ENCODE measurements at regions not wholly inside any gene's neighbourhood (a gene's known extent, or its start where the extent isn't known, plus 50 kb on each side); places are given as distances from the start of the nearest gene placed in this dataset.

DNA sequence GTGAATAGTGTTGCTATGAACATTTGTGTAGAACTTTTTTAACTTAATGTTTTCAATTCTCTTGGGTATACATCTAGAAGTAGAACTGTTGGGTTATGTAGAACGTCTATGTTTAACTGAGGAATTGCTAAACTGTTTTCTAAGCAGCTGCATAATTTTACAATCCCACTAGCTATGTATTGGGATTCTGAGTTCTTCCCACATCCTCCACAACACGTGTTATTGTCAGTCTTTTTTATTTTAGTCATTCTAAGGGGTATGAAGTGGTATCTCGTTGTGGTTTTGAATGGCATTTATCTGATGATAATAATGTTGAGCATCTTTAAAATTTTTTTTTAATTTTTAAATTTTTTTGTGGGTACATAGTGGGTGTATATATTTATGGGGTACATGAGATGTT is 55.0 kb upstream of the NPHP3 start:
- TF ChIP-seq, protein P1, sequence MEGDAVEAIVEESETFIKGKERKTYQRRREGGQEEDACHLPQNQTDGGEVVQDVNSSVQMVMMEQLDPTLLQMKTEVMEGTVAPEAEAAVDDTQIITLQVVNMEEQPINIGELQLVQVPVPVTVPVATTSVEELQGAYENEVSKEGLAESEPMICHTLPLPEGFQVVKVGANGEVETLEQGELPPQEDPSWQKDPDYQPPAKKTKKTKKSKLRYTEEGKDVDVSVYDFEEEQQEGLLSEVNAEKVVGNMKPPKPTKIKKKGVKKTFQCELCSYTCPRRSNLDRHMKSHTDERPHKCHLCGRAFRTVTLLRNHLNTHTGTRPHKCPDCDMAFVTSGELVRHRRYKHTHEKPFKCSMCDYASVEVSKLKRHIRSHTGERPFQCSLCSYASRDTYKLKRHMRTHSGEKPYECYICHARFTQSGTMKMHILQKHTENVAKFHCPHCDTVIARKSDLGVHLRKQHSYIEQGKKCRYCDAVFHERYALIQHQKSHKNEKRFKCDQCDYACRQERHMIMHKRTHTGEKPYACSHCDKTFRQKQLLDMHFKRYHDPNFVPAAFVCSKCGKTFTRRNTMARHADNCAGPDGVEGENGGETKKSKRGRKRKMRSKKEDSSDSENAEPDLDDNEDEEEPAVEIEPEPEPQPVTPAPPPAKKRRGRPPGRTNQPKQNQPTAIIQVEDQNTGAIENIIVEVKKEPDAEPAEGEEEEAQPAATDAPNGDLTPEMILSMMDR (IDR thresholded peaks at IDR 0.05; ENCODE audit: low read depth, low read length), result no peak
- TF ChIP-seq POLR2A (IDR thresholded peaks at IDR 0.05; ENCODE audit: extremely low read depth, insufficient read length) (no peak), MYC (IDR thresholded peaks at IDR 0.05; ENCODE audit: low read depth, low read length) (no peak)
- TF ChIP-seq, protein P2, sequence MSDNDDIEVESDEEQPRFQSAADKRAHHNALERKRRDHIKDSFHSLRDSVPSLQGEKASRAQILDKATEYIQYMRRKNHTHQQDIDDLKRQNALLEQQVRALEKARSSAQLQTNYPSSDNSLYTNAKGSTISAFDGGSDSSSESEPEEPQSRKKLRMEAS (IDR thresholded peaks at IDR 0.05; ENCODE audit: low read depth, low read length), result no peak
